GM12878 (cell line): ENCODE measurements at regions not wholly inside any gene's neighbourhood (a gene's known extent, or its start where the extent isn't known, plus 50 kb on each side); places are given as distances from the start of the nearest gene placed in this dataset.

Experiments used
- DPF2 ChIP-seq: fragments of 450-650 bp; IDR thresholded peaks from 2 replicates; pipeline ENCODE4 v1.6.1; 2017; ENCODE audit warnings: mild to moderate bottlenecking
- EED ChIP-seq: sonication (generic); IDR thresholded peaks from 2 replicates; pipeline ENCODE4 v1.6.1; 2016; ENCODE audit warnings: antibody characterized with exemption, low read depth
- EP300 ChIP-seq, 2 experiments: fragments of 150-350 bp in 1 of 2; IDR thresholded peaks; 2 replicates each; pipeline ENCODE4 v1.6.1; 2011 to 2012; ENCODE audit warnings: low read depth in 2 of 2, low read length in 2 of 2, borderline replicate concordance in 1 of 2, improper control_type of control experiment in 1 of 2, inconsistent platforms in 1 of 2; ENCODE audit not compliant: control insufficient read depth in 1 of 2
- MAX ChIP-seq: IDR thresholded peaks from 2 replicates; pipeline ENCODE4 v1.6.1; 2012; ENCODE audit warnings: low read depth, low read length, improper control_type of control experiment
- MLLT1 ChIP-seq: fragments of 450-650 bp; IDR thresholded peaks from 2 replicates; pipeline ENCODE4 v1.6.1; 2016; ENCODE audit warnings: mild to moderate bottlenecking
- NFIC ChIP-seq: IDR thresholded peaks from 2 replicates; pipeline ENCODE4 v1.6.1; 2012; ENCODE audit warnings: low read depth, mild to moderate bottlenecking, inconsistent platforms, low read length, moderate library complexity
- NFYA ChIP-seq: IDR thresholded peaks from 2 replicates; pipeline ENCODE4 v1.6.1; 2011; ENCODE audit warnings: low read depth, mild to moderate bottlenecking, low read length, improper control_type of control experiment, borderline replicate concordance
- NR2C2 ChIP-seq: IDR thresholded peaks from 2 replicates; pipeline ENCODE4 v1.6.1; 2011; ENCODE audit warnings: borderline replicate concordance, low read depth; ENCODE audit not compliant: control insufficient read depth, insufficient read length
- PAX8 ChIP-seq: fragments of 450-650 bp; IDR thresholded peaks from 2 replicates; pipeline ENCODE4 v1.6.1; 2017; ENCODE audit warnings: mild to moderate bottlenecking, moderate library complexity
- POLR2A ChIP-seq: IDR thresholded peaks from 2 replicates; pipeline ENCODE4 v1.6.1; 2011; ENCODE audit warnings: low read depth, mild to moderate bottlenecking, low read length
- STAT1 ChIP-seq: fragments of 450-650 bp; conservative IDR thresholded peaks from 2 replicates; pipeline ENCODE4 v1.6.1; 2014; ENCODE audit warnings: antibody characterized with exemption, mild to moderate bottlenecking
- YY1 ChIP-seq: IDR thresholded peaks from 2 replicates; pipeline ENCODE4 v1.6.1; 2011; ENCODE audit warnings: low read depth, mild to moderate bottlenecking, low read length
- ZNF274 ChIP-seq: IDR thresholded peaks from one replicate; pipeline ENCODE4 v1.8.0; 2011; ENCODE audit not compliant: insufficient read length, insufficient read depth
- TF ChIP-seq, protein P1 (sequence below), 3 experiments: IDR thresholded peaks in 2 of 3; conservative IDR thresholded peaks in 1 of 3; 2 replicates each; pipeline ENCODE4 v1.5.1; 2011; ENCODE audit warnings: low read depth in 3 of 3, low read length in 3 of 3, mild to moderate bottlenecking in 3 of 3, control low read depth in 2 of 3, moderate library complexity in 2 of 3, inconsistent platforms in 1 of 3, mixed read lengths in 1 of 3; ENCODE audit not compliant: control insufficient read depth in 2 of 3, insufficient read depth in 1 of 3; ENCODE audit errors: extremely low read depth in 1 of 3

DNA sequence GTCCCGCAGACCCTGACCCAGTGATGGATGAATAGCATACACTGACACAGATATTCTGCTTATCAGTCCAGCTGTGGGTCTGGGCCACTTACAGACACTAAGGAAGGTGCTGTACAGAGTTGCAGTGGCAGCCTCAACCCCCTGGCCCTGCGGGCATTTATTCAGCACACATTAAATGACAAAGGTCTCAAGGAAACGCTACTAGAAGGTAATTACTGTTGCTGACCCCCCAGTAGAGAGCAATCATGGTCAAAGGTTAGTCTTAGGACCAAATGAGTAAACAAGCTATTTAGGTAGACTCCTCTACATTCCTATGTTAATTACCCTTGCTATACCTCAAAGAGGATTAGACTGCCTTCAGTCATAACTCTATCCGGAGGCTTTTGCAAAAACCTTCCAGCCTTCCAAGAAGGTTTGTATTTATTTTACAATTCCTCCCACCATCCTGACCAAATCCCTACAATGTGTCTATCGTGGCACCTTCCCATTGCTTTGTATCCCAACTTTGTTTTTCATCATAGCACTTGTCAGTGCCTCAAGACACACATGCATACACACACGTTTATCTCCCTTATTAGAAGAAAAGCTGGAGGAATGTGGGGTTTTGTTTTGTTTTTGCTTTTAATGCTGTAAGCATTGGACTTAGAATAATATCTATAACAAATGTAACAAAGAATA is 227.9 kb downstream of the PYDC2 start:
- no peak for TF ChIP-seq STAT1
- TF ChIP-seq, protein P1, sequence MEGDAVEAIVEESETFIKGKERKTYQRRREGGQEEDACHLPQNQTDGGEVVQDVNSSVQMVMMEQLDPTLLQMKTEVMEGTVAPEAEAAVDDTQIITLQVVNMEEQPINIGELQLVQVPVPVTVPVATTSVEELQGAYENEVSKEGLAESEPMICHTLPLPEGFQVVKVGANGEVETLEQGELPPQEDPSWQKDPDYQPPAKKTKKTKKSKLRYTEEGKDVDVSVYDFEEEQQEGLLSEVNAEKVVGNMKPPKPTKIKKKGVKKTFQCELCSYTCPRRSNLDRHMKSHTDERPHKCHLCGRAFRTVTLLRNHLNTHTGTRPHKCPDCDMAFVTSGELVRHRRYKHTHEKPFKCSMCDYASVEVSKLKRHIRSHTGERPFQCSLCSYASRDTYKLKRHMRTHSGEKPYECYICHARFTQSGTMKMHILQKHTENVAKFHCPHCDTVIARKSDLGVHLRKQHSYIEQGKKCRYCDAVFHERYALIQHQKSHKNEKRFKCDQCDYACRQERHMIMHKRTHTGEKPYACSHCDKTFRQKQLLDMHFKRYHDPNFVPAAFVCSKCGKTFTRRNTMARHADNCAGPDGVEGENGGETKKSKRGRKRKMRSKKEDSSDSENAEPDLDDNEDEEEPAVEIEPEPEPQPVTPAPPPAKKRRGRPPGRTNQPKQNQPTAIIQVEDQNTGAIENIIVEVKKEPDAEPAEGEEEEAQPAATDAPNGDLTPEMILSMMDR (IDR thresholded peaks at IDR 0.05 in 2 of 3, conservative IDR thresholded peaks at IDR 0.05 in 1 of 3; ENCODE audit: control insufficient read depth in 2 of 3, extremely low read depth in 1 of 3, insufficient read depth in 1 of 3, low read depth in 3 of 3, low read length in 3 of 3) = no peak
- TF ChIP-seq DPF2 = no peak
- no peak for TF ChIP-seq PAX8
- no peak for TF ChIP-seq EP300 (IDR thresholded peaks at IDR 0.05; ENCODE audit: borderline replicate concordance in 1 of 2, control insufficient read depth in 1 of 2, low read depth in 2 of 2, low read length in 2 of 2)
- no peak for TF ChIP-seq YY1
- no peak for TF ChIP-seq MLLT1
- no peak for TF ChIP-seq EED
- TF ChIP-seq POLR2A = no peak
- no peak for TF ChIP-seq NFIC
- no peak for TF ChIP-seq NR2C2
- TF ChIP-seq ZNF274 = no peak
- TF ChIP-seq NFYA = no peak
- no peak for TF ChIP-seq MAX
